ENCODE measurements at regions not wholly inside any gene's neighbourhood (a gene's known extent, or its start where the extent isn't known, plus 50 kb on each side); places are given as distances from the start of the nearest gene placed in this dataset.

DNA sequence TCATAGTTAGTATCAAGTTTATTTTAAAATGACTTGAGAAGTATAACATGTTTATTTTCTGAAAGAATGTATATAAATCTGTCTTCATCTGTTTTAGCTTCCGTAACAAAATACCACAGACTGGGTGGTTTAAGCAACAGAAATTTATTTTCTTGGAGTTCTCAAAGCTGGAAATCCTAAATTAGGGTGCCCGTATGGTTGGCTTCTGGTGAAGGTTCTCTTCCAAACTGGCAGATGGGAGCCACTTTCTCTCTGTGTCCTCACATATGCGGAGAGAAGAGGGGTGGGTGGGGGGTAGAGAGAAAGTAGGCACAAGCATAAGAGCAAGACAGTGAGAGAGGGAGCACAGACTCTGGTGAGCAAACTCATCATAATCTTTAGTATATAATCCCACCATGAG, 142.3 kb downstream of the ZIC1 start:
- WGBS, 2 experiments (ENCODE audit: extremely low coverage in 2 of 2, insufficient read length in 1 of 2): no CpG with 5 or more reads among the region's 3 CpGs
- H3K79me1 ChIP-seq (ENCODE audit: low read depth in 1 of 2, low read length in 2 of 2): no peaks in the 10 kb centered on the region
- H2BK5ac ChIP-seq (ENCODE audit: low read depth, low read length, poor library complexity, severe bottlenecking): no peak overlapping the region
- dilution Hi-C loops (cut with HindIII; ENCODE audit: low sequenced_read_pairs, unreplicated experiment): no loop called here
- H2BK120ac ChIP-seq (ENCODE audit: low read depth, low read length): no peak overlapping the region
- no peak overlapping the region for H3K23ac ChIP-seq (ENCODE audit: low read depth, low read length)
- no peak overlapping the region for H3K56ac ChIP-seq (ENCODE audit: extremely low read depth, insufficient read depth, low read length)
- no peaks in the 10 kb centered on the region for H3K9me1 ChIP-seq (ENCODE audit: insufficient read depth, low read length)
- H2AK9ac ChIP-seq (replicated peaks; ENCODE audit: low read depth, low read length, poor library complexity): no peak overlapping the region
- no peak overlapping the region for H4K5ac ChIP-seq (ENCODE audit: low read depth, low read length)
- in situ Hi-C loops (cut with MboI; ENCODE audit: low sequenced_read_pairs): no loop called here
- no peak overlapping the region for H3K18ac ChIP-seq (ENCODE audit: low read depth, low read length)
- H2AK5ac ChIP-seq (ENCODE audit: low read depth, low read length): no peak overlapping the region
- H2BK15ac ChIP-seq (ENCODE audit: low read depth, low read length): no peak overlapping the region
- H4K20me1 ChIP-seq (ENCODE audit: insufficient read depth, low read length): no peaks in the 10 kb centered on the region
- no peak overlapping the region for H3K4ac ChIP-seq (ENCODE audit: low read depth, low read length)
- no peak overlapping the region for H2BK20ac ChIP-seq (ENCODE audit: low read depth, low read length)
- H3K9me3 ChIP-seq (ENCODE audit: control insufficient read depth, insufficient read depth, low read length): no peaks in the 10 kb centered on the region
- no peak overlapping the region for H3K14ac ChIP-seq (replicated peaks; ENCODE audit: low read depth, low read length)
- POLR2A ChIA-PET (ENCODE audit: unreplicated experiment): no interaction called here
- no TSS peak for BruUV-seq (replicated peaks)
- H3K27ac ChIP-seq (ENCODE audit: insufficient read depth, low read length): no peak overlapping the region
- intact Hi-C loops (cut with micrococcal nuclease): no loop called here
- H3K36me3 ChIP-seq (ENCODE audit: control insufficient read depth, insufficient read depth, low read length): no peaks in the 10 kb centered on the region
- no peak for DNase-seq
- no peak overlapping the region for H3K4me2 ChIP-seq (ENCODE audit: low read depth, low read length)
- no peak overlapping the region for H4K8ac ChIP-seq (ENCODE audit: low read depth in 2 of 2, low read length in 2 of 2)
- TF ChIP-seq, protein P1, sequence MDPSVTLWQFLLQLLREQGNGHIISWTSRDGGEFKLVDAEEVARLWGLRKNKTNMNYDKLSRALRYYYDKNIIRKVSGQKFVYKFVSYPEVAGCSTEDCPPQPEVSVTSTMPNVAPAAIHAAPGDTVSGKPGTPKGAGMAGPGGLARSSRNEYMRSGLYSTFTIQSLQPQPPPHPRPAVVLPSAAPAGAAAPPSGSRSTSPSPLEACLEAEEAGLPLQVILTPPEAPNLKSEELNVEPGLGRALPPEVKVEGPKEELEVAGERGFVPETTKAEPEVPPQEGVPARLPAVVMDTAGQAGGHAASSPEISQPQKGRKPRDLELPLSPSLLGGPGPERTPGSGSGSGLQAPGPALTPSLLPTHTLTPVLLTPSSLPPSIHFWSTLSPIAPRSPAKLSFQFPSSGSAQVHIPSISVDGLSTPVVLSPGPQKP (IDR thresholded peaks at IDR 0.05; ENCODE audit: borderline replicate concordance, low read depth, low read length): no peak
- no peak for TF ChIP-seq NFE2L2 (IDR thresholded peaks at IDR 0.05; ENCODE audit: low read depth, low read length)
- no peak for TF ChIP-seq MAFK (IDR thresholded peaks at IDR 0.05; ENCODE audit: low read depth, low read length)
- no peak for TF ChIP-seq FOS (IDR thresholded peaks at IDR 0.05; ENCODE audit: low read depth, low read length)
- TF ChIP-seq RFX5 (IDR thresholded peaks at IDR 0.05; ENCODE audit: low read depth, low read length): no peak
- no peak for TF ChIP-seq RAD21 (IDR thresholded peaks at IDR 0.05; ENCODE audit: low read length)
- no peak for TF ChIP-seq CHD1 (IDR thresholded peaks at IDR 0.05; ENCODE audit: low read depth, low read length)
- no peak for TF ChIP-seq POLR2A (IDR thresholded peaks at IDR 0.05; ENCODE audit: low read depth, low read length)
- no peak for TF ChIP-seq SMC3 (IDR thresholded peaks at IDR 0.05; ENCODE audit: low read depth, low read length)
- TF ChIP-seq, protein P2, sequence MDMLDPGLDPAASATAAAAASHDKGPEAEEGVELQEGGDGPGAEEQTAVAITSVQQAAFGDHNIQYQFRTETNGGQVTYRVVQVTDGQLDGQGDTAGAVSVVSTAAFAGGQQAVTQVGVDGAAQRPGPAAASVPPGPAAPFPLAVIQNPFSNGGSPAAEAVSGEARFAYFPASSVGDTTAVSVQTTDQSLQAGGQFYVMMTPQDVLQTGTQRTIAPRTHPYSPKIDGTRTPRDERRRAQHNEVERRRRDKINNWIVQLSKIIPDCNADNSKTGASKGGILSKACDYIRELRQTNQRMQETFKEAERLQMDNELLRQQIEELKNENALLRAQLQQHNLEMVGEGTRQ (IDR thresholded peaks at IDR 0.05; ENCODE audit: low read depth, low read length): no peak
- TF ChIP-seq BHLHE40 (IDR thresholded peaks at IDR 0.05; ENCODE audit: low read depth, low read length): no peak
- TF ChIP-seq RCOR1 (IDR thresholded peaks at IDR 0.05; ENCODE audit: insufficient replicate concordance, low read length): no peak
- TF ChIP-seq CEBPB (IDR thresholded peaks at IDR 0.05; ENCODE audit: low read depth, low read length): no peak
- H3K4me1 ChIP-seq (ENCODE audit: control insufficient read depth, insufficient read depth, low read length): no peaks in the 10 kb centered on the region
- CTCF ChIA-PET: no interaction called here
- H2AFZ ChIP-seq (replicated peaks; ENCODE audit: low read length, poor library complexity): no peak overlapping the region
- no peaks in the 10 kb centered on the region for H3K27me3 ChIP-seq (ENCODE audit: control insufficient read depth, insufficient read depth, low read length)
- ATAC-seq (ENCODE audit: low read depth): no peak
- no peak overlapping the region for H4K91ac ChIP-seq (ENCODE audit: insufficient read depth, low read depth, low read length)
- no peak overlapping the region for H3K9ac ChIP-seq (ENCODE audit: low read depth, low read length)
- H3K4me3 ChIP-seq (ENCODE audit: insufficient read depth, low read depth, low read length): no peak overlapping the region

Data from IMR-90 (cell line).